ENCODE measurements at regions not wholly inside any gene's neighbourhood (a gene's known extent, or its start where the extent isn't known, plus 50 kb on each side); places are given as distances from the start of the nearest gene placed in this dataset.

DNA sequence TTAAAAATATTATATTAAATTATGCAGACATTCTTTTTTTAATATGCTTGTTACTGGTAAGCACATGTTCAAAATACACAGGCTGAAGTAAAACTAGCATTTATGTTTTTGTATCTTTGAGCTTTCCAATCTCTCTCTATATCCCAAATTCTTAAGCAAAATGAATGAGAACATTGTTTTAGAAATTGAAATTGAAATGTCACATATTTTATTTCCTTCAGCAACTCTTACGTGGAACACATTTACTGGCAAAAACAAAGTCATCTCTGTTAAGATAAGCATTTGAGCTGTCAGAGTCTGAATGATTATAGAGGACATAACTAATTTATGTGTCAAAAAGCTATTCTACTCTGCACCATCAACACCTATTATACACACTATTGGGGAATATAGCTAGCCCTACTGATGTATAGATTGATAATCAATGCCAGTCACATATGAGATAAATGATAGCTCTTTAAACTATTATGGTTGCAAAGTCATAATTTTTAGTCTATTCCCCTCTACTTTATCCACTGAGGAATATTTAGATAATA, 535.4 kb upstream of the BCHE start:
- Histone ChIP-seq H3K4me3 (replicated peaks in 1 of 3; ENCODE audit: low read depth in 2 of 3, low read length in 3 of 3) (no peak overlapping the region), H3K9ac (ENCODE audit: insufficient read depth, low read length, poor library complexity, severe bottlenecking) (no peak overlapping the region), H3K36me3 (replicated peaks in 1 of 2; ENCODE audit: control insufficient read depth in 1 of 2, insufficient read depth in 2 of 2, low read length in 2 of 2) (no peaks in the 10 kb centered on the region), H3K9me3 (replicated peaks in 1 of 2; ENCODE audit: control insufficient read depth in 1 of 2, insufficient read depth in 1 of 2, low read length in 2 of 2) (peaks cover 0 to 10% of the 10 kb centered on the region in 2 donors), H3K27me3 (ENCODE audit: control insufficient read depth in 2 of 2, insufficient read depth in 2 of 2, low read length in 2 of 2) (no peaks in the 10 kb centered on the region), H2AFZ (ENCODE audit: insufficient read depth, low read depth, low read length, poor library complexity, severe bottlenecking) (no peak overlapping the region), H4K20me1 (ENCODE audit: insufficient read depth, low read length) (no peaks in the 10 kb centered on the region), H3K4me1 (ENCODE audit: control insufficient read depth in 1 of 2, insufficient read depth in 2 of 2, low read length in 2 of 2) (no peaks in the 10 kb centered on the region), H3K27ac (ENCODE audit: low read depth in 1 of 2, low read length in 2 of 2) (no peak overlapping the region), H3K4me2 (replicated peaks; ENCODE audit: extremely low read depth, low read length, poor library complexity, severe bottlenecking) (no peak overlapping the region), H3K79me2 (ENCODE audit: insufficient read depth, low read length) (no peaks in the 10 kb centered on the region)
- WGBS (ENCODE audit: insufficient coverage) = no CpG with 5 or more reads among the region's 1 CpG
- Mint-ChIP-seq H3K27ac (no peak overlapping the region), H3K36me3 (no peaks in the 10 kb centered on the region), H3K9me3 (peaks cover 1 to 9% (median 4%) of the 10 kb centered on the region in 7 donors), H3K4me1 (no peaks in the 10 kb centered on the region), H3K4me3 (no peak overlapping the region), H3K27me3 (ENCODE audit: low read depth in 3 of 3) (no peaks in the 10 kb centered on the region)
- no peak for DNase-seq
- intact Hi-C loops (cut with micrococcal nuclease) = no loop called here
- TF ChIP-seq, protein P1, sequence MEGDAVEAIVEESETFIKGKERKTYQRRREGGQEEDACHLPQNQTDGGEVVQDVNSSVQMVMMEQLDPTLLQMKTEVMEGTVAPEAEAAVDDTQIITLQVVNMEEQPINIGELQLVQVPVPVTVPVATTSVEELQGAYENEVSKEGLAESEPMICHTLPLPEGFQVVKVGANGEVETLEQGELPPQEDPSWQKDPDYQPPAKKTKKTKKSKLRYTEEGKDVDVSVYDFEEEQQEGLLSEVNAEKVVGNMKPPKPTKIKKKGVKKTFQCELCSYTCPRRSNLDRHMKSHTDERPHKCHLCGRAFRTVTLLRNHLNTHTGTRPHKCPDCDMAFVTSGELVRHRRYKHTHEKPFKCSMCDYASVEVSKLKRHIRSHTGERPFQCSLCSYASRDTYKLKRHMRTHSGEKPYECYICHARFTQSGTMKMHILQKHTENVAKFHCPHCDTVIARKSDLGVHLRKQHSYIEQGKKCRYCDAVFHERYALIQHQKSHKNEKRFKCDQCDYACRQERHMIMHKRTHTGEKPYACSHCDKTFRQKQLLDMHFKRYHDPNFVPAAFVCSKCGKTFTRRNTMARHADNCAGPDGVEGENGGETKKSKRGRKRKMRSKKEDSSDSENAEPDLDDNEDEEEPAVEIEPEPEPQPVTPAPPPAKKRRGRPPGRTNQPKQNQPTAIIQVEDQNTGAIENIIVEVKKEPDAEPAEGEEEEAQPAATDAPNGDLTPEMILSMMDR (IDR thresholded peaks at IDR 0.05) = no peak

DNA sequence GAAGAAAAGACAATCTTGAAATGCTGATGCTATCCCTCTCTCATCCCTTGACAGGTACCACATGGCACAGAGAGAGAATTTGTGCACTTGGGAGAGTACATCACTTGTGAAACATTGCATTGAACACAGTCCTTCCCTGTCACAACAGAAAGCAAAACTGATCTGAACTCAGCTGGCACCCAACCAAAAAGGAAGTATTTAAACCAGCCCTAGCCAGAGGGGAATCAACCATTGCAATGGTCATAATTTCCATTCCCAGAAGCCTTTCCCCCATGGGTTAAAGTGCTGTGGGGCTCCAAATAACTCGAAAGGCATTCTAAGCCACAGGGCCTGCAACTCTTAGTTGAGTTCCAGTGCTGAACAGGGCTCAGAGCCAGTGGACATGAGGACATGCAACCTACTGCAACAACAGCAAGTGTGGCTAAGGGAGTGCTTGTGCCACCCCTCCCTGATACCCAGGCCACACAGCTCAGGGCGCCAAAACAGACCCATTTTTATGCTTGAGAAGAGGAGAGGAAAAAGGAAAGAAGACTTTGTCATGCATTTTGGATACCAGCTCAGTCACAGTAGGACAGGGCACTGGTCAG, 530.8 kb upstream of the BCHE start:
- no peak overlapping the region for H2AFZ ChIP-seq (ENCODE audit: insufficient read depth, low read depth, low read length, poor library complexity, severe bottlenecking)
- no peaks in the 10 kb centered on the region for H3K4me1 Mint-ChIP-seq
- no peaks in the 10 kb centered on the region for H3K79me2 ChIP-seq (ENCODE audit: insufficient read depth, low read length)
- WGBS (ENCODE audit: insufficient coverage) = 57% methylated on average over 1 of the region's 2 CpGs
- H3K9me3 Mint-ChIP-seq = peaks cover 1 to 9% (median 4%) of the 10 kb centered on the region in 7 donors
- H3K4me3 ChIP-seq (replicated peaks in 1 of 3; ENCODE audit: low read depth in 2 of 3, low read length in 3 of 3) = no peak overlapping the region
- H3K9ac ChIP-seq (ENCODE audit: insufficient read depth, low read length, poor library complexity, severe bottlenecking) = no peak overlapping the region
- DNase-seq = no peak
- H3K27me3 ChIP-seq (ENCODE audit: control insufficient read depth in 2 of 2, insufficient read depth in 2 of 2, low read length in 2 of 2) = no peaks in the 10 kb centered on the region
- H3K9me3 ChIP-seq (replicated peaks in 1 of 2; ENCODE audit: control insufficient read depth in 1 of 2, insufficient read depth in 1 of 2, low read length in 2 of 2) = peaks cover 0 to 13% of the 10 kb centered on the region in 2 donors
- no peaks in the 10 kb centered on the region for H3K36me3 ChIP-seq (replicated peaks in 1 of 2; ENCODE audit: control insufficient read depth in 1 of 2, insufficient read depth in 2 of 2, low read length in 2 of 2)
- no peaks in the 10 kb centered on the region for H3K4me1 ChIP-seq (ENCODE audit: control insufficient read depth in 1 of 2, insufficient read depth in 2 of 2, low read length in 2 of 2)
- H3K27ac ChIP-seq (ENCODE audit: low read depth in 1 of 2, low read length in 2 of 2) = no peak overlapping the region
- H3K4me2 ChIP-seq (replicated peaks; ENCODE audit: extremely low read depth, low read length, poor library complexity, severe bottlenecking) = no peak overlapping the region
- TF ChIP-seq, protein P1 (IDR thresholded peaks at IDR 0.05) = no peak
- H3K27ac Mint-ChIP-seq = no peak overlapping the region
- intact Hi-C loops (cut with micrococcal nuclease) = no loop called here
- H3K27me3 Mint-ChIP-seq (ENCODE audit: low read depth in 3 of 3) = no peaks in the 10 kb centered on the region
- H4K20me1 ChIP-seq (ENCODE audit: insufficient read depth, low read length) = no peaks in the 10 kb centered on the region
- H3K36me3 Mint-ChIP-seq = no peaks in the 10 kb centered on the region
- H3K4me3 Mint-ChIP-seq = no peak overlapping the region

Data from CD14-positive monocyte (primary cell).